Progenitor cell of endocrine pancreas (in vitro differentiated cells): ENCODE measurements at regions not wholly inside any gene's neighbourhood (a gene's known extent, or its start where the extent isn't known, plus 50 kb on each side); places are given as distances from the start of the nearest gene placed in this dataset.

Experiments used
- DNase-seq: peaks from one replicate; pipeline ENCODE4 v3.0.0; 2021; ENCODE audit warnings: low spot score; ENCODE audit not compliant: unreplicated experiment
- H3K27ac Mint-ChIP-seq: 2 replicates; pipeline ENCODE4 v1.8.0; 2021; ENCODE audit warnings: mild to moderate bottlenecking, moderate library complexity, mixed read lengths
- H3K27me3 Mint-ChIP-seq: 2 replicates; pipeline ENCODE4 v1.8.0; 2021; ENCODE audit warnings: mixed read lengths
- H3K36me3 Mint-ChIP-seq: 2 replicates; pipeline ENCODE4 v1.8.0; 2022; ENCODE audit warnings: mixed read lengths; ENCODE audit not compliant: insufficient read depth
- H3K4me1 Mint-ChIP-seq: 2 replicates; pipeline ENCODE4 v1.8.0; 2021; ENCODE audit warnings: low read depth, mixed read lengths
- H3K4me3 Mint-ChIP-seq: 2 replicates; pipeline ENCODE4 v1.8.0; 2021; ENCODE audit warnings: low read depth, mild to moderate bottlenecking, moderate library complexity, mixed read lengths
- H3K9me3 Mint-ChIP-seq: 2 replicates; pipeline ENCODE4 v1.8.0; 2021; ENCODE audit warnings: low read depth, mixed read lengths
- CTCF ChIP-seq: fragments of 200-600 bp; sonication (generic); IDR thresholded peaks from one replicate; pipeline ENCODE4 v1.5.0; 2021; ENCODE audit warnings: antibody characterized with exemption, mild to moderate bottlenecking; ENCODE audit not compliant: unreplicated experiment

- DNase-seq = no peak
- no peak overlapping the region for H3K4me3 Mint-ChIP-seq
- peaks cover 30% of the 10 kb centered on the region for H3K27me3 Mint-ChIP-seq
- no peaks in the 10 kb centered on the region for H3K9me3 Mint-ChIP-seq
- no peaks in the 10 kb centered on the region for H3K4me1 Mint-ChIP-seq
- no peaks in the 10 kb centered on the region for H3K36me3 Mint-ChIP-seq
- no peak for TF ChIP-seq CTCF
- H3K27ac Mint-ChIP-seq = no peak overlapping the region
These were observed 1178.0 kb downstream of the VRK1 start for GRCh38 chr14:97975216-97975615.

- TF ChIP-seq CTCF = no peak
- no peaks in the 10 kb centered on the region for H3K36me3 Mint-ChIP-seq
- H3K4me3 Mint-ChIP-seq = no peak overlapping the region
- no peak overlapping the region for H3K27ac Mint-ChIP-seq
- H3K27me3 Mint-ChIP-seq = peaks cover 30% of the 10 kb centered on the region
- H3K4me1 Mint-ChIP-seq = no peaks in the 10 kb centered on the region
- DNase-seq = no peak
- no peaks in the 10 kb centered on the region for H3K9me3 Mint-ChIP-seq
These were observed 1178.8 kb downstream of the VRK1 start for GRCh38 chr14:97975962-97976361.

GRCh38 chr14:97976861-97977260, 1179.7 kb downstream of the VRK1 start:
- Mint-ChIP-seq H3K27ac (no peak overlapping the region), H3K9me3 (no peaks in the 10 kb centered on the region), H3K4me1 (no peaks in the 10 kb centered on the region), H3K36me3 (no peaks in the 10 kb centered on the region), H3K4me3 (no peak overlapping the region), H3K27me3 (peaks cover 28% of the 10 kb centered on the region)
- DNase-seq = no peak
- TF ChIP-seq CTCF = no peak

- H3K27me3 Mint-ChIP-seq = peaks cover 27% of the 10 kb centered on the region
- H3K36me3 Mint-ChIP-seq = no peaks in the 10 kb centered on the region
- no peak for DNase-seq
- H3K4me3 Mint-ChIP-seq = no peak overlapping the region
- no peak overlapping the region for H3K27ac Mint-ChIP-seq
- H3K9me3 Mint-ChIP-seq = no peaks in the 10 kb centered on the region
- H3K4me1 Mint-ChIP-seq = no peaks in the 10 kb centered on the region
- TF ChIP-seq CTCF = no peak
These were observed 1180.6 kb downstream of the VRK1 start for GRCh38 chr14:97977651-97978261.

GRCh38 chr14:97978341-97978740, 1181.2 kb downstream of the VRK1 start:
- H3K9me3 Mint-ChIP-seq = no peaks in the 10 kb centered on the region
- TF ChIP-seq CTCF = peak; percentile 62
- H3K27me3 Mint-ChIP-seq = peaks cover 27% of the 10 kb centered on the region
- DNase-seq = peak; percentile 41
- no peaks in the 10 kb centered on the region for H3K4me1 Mint-ChIP-seq
- H3K4me3 Mint-ChIP-seq = no peak overlapping the region
- no peaks in the 10 kb centered on the region for H3K36me3 Mint-ChIP-seq
- H3K27ac Mint-ChIP-seq = no peak overlapping the region
